Retinal pigment epithelial cell (primary cell): ENCODE measurements at regions not wholly inside any gene's neighbourhood (a gene's known extent, or its start where the extent isn't known, plus 50 kb on each side); places are given as distances from the start of the nearest gene placed in this dataset.
"Not testable (repeated sequence)": the region's sequence is repeated elsewhere in the genome, so short reads cannot be mapped to it uniquely, and the experiment has no call there.

Experiments
- DNase-seq: peaks from one replicate; pipeline ENCODE4 v3.0.0-alpha.2; 2010; ENCODE audit warnings: low read depth
- H3K4me3 ChIP-seq: 2 replicates; pipeline ENCODE4 v1.5.1; 2011; ENCODE audit warnings: mild to moderate bottlenecking, low read length, control low read depth, moderate library complexity
- TF ChIP-seq, protein P1 (sequence below): conservative IDR thresholded peaks from 2 replicates; pipeline ENCODE4 v1.5.1; 2011; ENCODE audit warnings: low read depth, low read length, control low read depth, inconsistent platforms

DNA sequence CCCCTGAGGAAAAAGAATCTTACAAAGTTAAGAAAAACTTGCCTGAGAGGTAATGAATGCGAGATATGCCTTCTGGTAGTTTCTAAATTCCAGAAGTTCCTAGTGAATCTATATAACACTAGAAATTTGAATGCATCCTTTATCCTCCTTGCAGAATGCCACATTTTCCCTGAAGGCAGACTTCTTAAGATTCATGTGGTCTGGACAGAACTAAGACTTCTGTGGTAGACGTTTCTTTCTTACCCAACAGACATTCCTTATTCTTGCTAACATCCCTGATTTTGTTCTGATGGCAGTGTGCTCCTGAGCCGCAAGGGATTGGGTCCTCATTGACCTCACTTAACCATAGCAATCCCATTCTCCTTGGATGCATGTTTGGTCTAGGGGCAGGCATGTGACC is 121.3 kb upstream of the PAPPA2 start:
- TF ChIP-seq, protein P1, sequence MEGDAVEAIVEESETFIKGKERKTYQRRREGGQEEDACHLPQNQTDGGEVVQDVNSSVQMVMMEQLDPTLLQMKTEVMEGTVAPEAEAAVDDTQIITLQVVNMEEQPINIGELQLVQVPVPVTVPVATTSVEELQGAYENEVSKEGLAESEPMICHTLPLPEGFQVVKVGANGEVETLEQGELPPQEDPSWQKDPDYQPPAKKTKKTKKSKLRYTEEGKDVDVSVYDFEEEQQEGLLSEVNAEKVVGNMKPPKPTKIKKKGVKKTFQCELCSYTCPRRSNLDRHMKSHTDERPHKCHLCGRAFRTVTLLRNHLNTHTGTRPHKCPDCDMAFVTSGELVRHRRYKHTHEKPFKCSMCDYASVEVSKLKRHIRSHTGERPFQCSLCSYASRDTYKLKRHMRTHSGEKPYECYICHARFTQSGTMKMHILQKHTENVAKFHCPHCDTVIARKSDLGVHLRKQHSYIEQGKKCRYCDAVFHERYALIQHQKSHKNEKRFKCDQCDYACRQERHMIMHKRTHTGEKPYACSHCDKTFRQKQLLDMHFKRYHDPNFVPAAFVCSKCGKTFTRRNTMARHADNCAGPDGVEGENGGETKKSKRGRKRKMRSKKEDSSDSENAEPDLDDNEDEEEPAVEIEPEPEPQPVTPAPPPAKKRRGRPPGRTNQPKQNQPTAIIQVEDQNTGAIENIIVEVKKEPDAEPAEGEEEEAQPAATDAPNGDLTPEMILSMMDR: no peak
- DNase-seq: no peak
- H3K4me3 ChIP-seq: no peak overlapping the region

DNA sequence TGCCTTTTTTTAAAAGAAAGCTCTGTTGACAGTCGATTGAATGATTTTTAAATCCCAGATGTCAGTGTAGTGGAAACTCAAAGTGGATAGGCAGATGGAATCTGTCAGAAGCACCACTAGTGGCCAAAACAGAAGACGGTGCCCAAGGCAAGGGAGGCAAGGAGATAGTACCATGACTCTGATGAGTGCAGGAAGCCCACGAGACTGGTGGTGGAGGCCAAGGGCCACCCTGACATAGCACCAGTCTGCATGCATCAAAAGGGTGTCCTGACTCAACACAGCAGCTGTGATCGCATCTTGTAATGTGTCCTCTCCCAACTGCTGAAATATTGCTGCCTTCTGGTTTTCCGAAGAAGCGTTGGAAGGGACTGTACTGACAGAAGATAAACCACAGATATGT is 124.1 kb upstream of the PAPPA2 start:
- no peak for DNase-seq
- TF ChIP-seq, protein P1: no peak
- no peak overlapping the region for H3K4me3 ChIP-seq

DNA sequence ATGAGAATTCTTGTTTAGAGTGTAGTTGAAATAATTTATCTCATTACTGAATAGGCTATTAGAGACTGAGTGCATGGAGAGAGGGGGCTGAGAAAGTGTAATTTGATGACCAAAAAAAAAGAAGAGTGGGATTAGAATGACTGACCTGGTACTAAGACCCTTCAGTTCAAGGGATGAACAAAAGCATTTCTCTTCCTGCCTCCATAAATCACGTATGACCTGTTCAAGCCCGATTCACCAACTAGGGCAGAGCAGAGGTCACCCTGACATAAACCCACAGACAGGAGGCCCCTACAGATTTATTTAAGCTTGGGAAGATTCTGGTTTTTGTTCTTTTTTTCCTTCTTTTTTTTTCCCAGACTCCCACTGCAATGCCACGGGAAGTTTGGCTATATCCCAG is 123.7 kb upstream of the COP1 start:
- TF ChIP-seq, protein P1: no peak
- no peak for DNase-seq
- no peak overlapping the region for H3K4me3 ChIP-seq

DNA sequence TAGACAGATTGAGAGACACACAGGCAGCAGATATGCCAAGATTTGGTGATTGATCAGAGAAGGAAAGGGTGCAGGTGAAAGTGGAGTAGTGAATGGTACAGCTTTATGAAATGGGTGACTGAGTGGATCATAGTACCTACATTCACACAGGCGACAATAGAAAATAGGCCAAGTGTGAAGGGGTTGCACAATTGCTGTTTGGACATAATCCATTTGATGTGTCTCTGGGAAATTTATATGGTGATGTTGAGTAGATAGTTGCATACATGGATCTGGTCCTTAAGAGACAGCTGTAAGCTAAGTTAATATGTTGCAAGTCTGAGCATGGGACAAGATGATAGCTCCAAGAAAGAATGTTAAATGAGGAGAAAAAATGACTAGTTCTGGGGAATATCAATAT is 118.6 kb upstream of the COP1 start:
- no peak overlapping the region for H3K4me3 ChIP-seq

DNA sequence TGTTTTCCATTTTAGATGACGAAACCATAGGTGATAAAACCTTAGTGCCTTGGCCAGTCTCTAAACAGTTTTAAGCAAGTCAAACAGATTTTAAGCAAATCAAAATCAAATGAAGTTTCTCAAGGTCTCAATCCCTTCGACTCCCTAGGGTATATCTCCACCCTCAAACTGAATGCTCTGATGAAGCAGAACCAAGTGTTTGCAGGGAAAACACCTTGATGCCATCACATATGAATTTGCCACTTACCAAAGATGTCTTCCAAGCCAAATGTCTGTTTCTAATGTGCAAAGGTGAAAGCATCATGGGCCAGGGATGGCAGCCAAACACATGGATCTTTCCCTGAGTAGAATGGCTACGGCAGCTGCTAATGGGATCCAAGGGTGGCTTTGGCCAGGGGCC is 116.4 kb upstream of the COP1 start:
- no peak overlapping the region for H3K4me3 ChIP-seq
- TF ChIP-seq, protein P1: no peak
- DNase-seq: no peak

More for the DNA sequence above, 118.6 kb upstream of the COP1 start:
- DNase-seq: no peak
- TF ChIP-seq, protein P1: no peak

DNA sequence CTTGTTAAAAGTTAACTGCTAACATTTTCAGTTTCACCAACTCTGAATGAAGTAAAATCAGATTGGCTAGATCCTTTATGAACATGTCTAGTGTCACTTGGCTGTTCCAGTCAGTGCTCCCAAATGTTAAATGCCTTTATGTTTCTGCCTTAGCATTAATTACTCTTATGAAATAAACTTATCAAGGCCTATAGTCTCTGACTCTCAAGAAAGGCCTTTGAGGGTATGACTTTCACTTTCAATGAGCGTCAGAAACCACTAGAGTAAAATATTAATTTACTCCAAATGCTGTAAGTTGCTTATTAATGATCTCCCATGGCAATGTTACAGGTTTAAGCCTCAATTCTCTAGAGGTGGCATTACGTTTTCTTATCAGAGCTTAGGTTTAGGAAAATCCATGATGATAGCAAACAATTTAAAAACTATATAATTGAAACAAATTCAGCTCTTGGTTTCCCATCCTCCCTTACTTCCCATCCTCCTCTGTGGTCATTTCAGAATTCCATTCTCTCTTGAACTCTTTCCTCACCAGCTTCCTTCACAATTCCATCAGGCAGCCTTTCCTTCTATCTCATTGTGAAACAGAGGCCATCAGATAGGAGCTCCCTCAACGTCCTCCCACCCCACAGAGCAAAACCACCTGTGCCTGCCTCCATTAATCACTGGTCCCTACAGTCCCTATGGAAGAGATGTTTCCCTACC is 108.6 kb upstream of the COP1 start:
- H3K4me3 ChIP-seq: no peak overlapping the region
- TF ChIP-seq, protein P1: no peak
- no peak for DNase-seq

DNA sequence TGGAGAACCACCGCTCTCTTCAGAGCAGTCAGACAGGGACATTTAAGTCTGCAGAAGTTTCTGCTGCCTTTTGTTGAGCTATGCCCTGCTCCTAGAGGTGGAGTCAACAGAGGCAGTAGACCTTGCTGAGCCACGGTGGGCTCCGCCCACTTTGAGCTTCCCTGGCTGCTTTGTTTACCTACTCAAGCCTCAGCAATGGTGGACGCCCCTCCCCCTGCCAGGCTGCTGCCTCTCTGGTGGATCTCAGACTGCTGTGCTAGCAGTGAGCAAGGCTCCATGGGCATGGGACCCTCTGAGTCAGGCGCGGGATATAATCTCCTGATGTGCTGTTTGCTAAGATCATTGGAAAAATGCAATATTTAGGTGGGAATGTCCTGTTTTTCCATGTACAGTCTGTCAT is 89.5 kb upstream of the COP1 start:
- DNase-seq, H3K4me3 ChIP-seq: not testable (repeated sequence)

DNA sequence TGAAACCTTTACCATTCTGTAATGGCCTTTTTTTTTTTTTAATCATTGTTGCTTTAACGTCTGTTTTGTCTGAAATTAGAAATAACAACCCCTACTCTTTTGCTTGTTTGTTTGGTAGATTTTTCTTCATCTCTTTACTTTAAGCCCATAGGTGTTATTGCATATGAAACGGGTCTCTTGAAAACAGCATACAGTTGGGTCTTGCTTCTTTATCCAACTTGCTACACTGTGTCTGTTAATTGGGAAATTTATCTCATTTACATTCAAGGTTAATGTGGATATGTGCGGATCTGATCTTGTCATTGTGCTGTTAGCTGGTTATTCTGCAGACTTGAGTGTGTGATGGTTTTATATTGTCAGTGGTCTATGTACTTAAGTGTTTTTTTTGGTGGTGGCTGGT is 78.9 kb upstream of the COP1 start:
- TF ChIP-seq, protein P1: no peak
- DNase-seq: no peak
- H3K4me3 ChIP-seq: no peak overlapping the region
